HepG2 (cell line): ENCODE measurements at regions not wholly inside any gene's neighbourhood (a gene's known extent, or its start where the extent isn't known, plus 50 kb on each side); places are given as distances from the start of the nearest gene placed in this dataset.

ENCODE experiments used
- CREB1 ChIP-seq, 2 experiments: fragments of 450-650 bp in 1 of 2; IDR thresholded peaks; 2 replicates each; pipeline ENCODE4 v1.6.1; 2016 to 2017; ENCODE audit warnings: control low read depth in 1 of 2, mild to moderate bottlenecking in 1 of 2, missing compliant biosample characterization in 1 of 2, missing genetic modification characterization in 1 of 2
- HMG20A ChIP-seq: IDR thresholded peaks from 2 replicates; pipeline ENCODE4 v1.6.1; 2016; ENCODE audit warnings: borderline replicate concordance
- MEIS1 ChIP-seq: sonication (generic); formaldehyde crosslinking; IDR thresholded peaks from 2 replicates; pipeline ENCODE4 v1.9.0; 2021; ENCODE audit warnings: mild to moderate bottlenecking, missing genetic modification reagents, moderate library complexity, borderline replicate concordance
- RBM22 ChIP-seq: fragments of 200-400 bp; formaldehyde crosslinking; optimal IDR thresholded peaks from 2 replicates; pipeline ENCODE3; 2017; ENCODE audit warnings: mild to moderate bottlenecking, low read length, moderate library complexity
- XRCC5 ChIP-seq: fragments of 200-400 bp; formaldehyde crosslinking; optimal IDR thresholded peaks from 2 replicates; pipeline ENCODE3; 2017; ENCODE audit warnings: mild to moderate bottlenecking, low read length
- ZBTB3 ChIP-seq: sonication (generic); formaldehyde crosslinking; IDR thresholded peaks from 2 replicates; pipeline ENCODE4 v1.4.0; 2020; ENCODE audit warnings: low read depth, mild to moderate bottlenecking, moderate library complexity, missing genetic modification reagents, borderline replicate concordance
- TF ChIP-seq, protein P1 (sequence below): sonication (generic); formaldehyde crosslinking; IDR thresholded peaks from 2 replicates; pipeline ENCODE4 v1.5.0; 2020; ENCODE audit warnings: mild to moderate bottlenecking, missing genetic modification reagents, moderate library complexity

DNA sequence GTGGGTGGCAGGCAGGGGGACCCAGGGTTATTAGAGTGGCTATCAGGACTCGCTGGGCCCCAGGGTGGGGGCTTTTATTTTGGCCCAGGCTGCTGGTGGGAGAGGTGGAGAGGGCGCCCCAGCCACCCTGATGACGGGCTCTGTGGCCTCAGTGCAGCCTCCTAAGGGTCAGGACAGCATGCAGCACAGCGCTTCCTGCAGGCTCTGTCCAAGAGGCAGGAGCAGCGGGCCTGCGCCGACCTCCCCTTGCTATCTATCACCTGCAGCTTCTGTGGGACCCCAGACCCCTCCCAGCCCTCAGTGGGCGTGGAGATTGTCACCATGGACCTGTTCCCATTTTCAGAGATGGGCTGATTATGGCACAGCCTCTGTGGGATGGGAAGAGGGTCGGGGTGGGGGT lies 54.3 kb upstream of the PPARA start:
- TF ChIP-seq, protein P1, sequence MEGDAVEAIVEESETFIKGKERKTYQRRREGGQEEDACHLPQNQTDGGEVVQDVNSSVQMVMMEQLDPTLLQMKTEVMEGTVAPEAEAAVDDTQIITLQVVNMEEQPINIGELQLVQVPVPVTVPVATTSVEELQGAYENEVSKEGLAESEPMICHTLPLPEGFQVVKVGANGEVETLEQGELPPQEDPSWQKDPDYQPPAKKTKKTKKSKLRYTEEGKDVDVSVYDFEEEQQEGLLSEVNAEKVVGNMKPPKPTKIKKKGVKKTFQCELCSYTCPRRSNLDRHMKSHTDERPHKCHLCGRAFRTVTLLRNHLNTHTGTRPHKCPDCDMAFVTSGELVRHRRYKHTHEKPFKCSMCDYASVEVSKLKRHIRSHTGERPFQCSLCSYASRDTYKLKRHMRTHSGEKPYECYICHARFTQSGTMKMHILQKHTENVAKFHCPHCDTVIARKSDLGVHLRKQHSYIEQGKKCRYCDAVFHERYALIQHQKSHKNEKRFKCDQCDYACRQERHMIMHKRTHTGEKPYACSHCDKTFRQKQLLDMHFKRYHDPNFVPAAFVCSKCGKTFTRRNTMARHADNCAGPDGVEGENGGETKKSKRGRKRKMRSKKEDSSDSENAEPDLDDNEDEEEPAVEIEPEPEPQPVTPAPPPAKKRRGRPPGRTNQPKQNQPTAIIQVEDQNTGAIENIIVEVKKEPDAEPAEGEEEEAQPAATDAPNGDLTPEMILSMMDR (CRISPR knock-in tag): no peak
- TF ChIP-seq ZBTB3 (CRISPR knock-in tag) (no peak), HMG20A (CRISPR knock-in tag) (no peak), XRCC5 (no peak), CREB1 (IDR thresholded peaks at IDR 0.05) (no peak), CREB1 (CRISPR knock-in tag; IDR thresholded peaks at IDR 0.05) (no peak), RBM22 (no peak), MEIS1 (no peak)
